ENCODE measurements at regions not wholly inside any gene's neighbourhood (a gene's known extent, or its start where the extent isn't known, plus 50 kb on each side); places are given as distances from the start of the nearest gene placed in this dataset.

DNA sequence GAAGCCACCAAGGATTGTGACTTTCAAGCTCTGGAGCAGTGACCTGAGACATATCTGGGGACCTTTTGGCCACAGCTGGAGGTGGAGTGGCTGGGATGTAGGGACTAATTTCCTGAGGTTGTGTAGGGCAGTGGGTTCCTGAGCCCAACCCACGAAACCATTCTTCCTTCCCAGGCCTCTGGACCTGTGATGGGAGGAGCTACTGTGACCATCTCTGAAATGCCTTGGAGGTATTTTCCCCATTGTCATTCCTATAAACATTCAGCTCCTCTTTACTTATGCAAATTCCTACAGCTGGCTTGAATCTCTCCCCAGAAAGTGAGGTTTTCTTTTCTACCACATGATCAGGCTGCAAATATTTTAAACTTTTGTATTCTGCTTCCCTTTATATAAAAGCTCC is 172.6 kb downstream of the TUSC1 start:
- no peak overlapping the region for H4K8ac ChIP-seq (ENCODE audit: low read depth, low read length)
- H3K4ac ChIP-seq (ENCODE audit: low read depth, low read length): no peak overlapping the region
- no peak for DNase-seq
- no peak overlapping the region for H3K4me3 ChIP-seq (ENCODE audit: low read length)
- H3K4me1 ChIP-seq (ENCODE audit: control insufficient read depth, low read depth, low read length): no peaks in the 10 kb centered on the region
- no peak overlapping the region for H2BK5ac ChIP-seq (ENCODE audit: low read length)
- no peak overlapping the region for H2AK5ac ChIP-seq (ENCODE audit: low read length)
- no peaks in the 10 kb centered on the region for H3K79me2 ChIP-seq (ENCODE audit: control insufficient read depth, insufficient read depth, low read length)
- H3K36me3 ChIP-seq (ENCODE audit: control insufficient read depth, insufficient read depth, low read length): no peaks in the 10 kb centered on the region
- WGBS (ENCODE audit: extremely low coverage, insufficient coverage, low lambda C conversion rate): no CpG with 5 or more reads among the region's 1 CpG
- no peaks in the 10 kb centered on the region for H3K79me1 ChIP-seq (ENCODE audit: low read length)
- no peak overlapping the region for H2BK120ac ChIP-seq (ENCODE audit: low read depth, low read length)
- no peak overlapping the region for H3K27ac ChIP-seq (ENCODE audit: low read depth, low read length)
- no peak overlapping the region for H3K23ac ChIP-seq (ENCODE audit: low read length)
- no peak overlapping the region for H3K18ac ChIP-seq (ENCODE audit: low read length)
- H4K5ac ChIP-seq (ENCODE audit: low read length): no peak overlapping the region
- no peak overlapping the region for H3K4me2 ChIP-seq (ENCODE audit: low read length)
- H3K27me3 ChIP-seq (ENCODE audit: insufficient read depth, low read length, poor library complexity): no peaks in the 10 kb centered on the region
- H3K9ac ChIP-seq (ENCODE audit: low read length): no peak overlapping the region
- no peak overlapping the region for H3K56ac ChIP-seq (ENCODE audit: low read length)
- no peak overlapping the region for H2BK15ac ChIP-seq (replicated peaks; ENCODE audit: low read depth)

- WGBS (ENCODE audit: extremely low coverage, insufficient coverage, low lambda C conversion rate): no CpG with 5 or more reads among the region's 1 CpG
- H2AK5ac ChIP-seq (ENCODE audit: low read length): no peak overlapping the region
- peak overlapping the region; percentile 60 for H3K18ac ChIP-seq (ENCODE audit: low read length)
- H3K4ac ChIP-seq (ENCODE audit: low read depth, low read length): no peak overlapping the region
- no peak overlapping the region for H2BK120ac ChIP-seq (ENCODE audit: low read depth, low read length)
- no peak overlapping the region for H3K4me3 ChIP-seq (ENCODE audit: low read length)
- H3K9ac ChIP-seq (ENCODE audit: low read length): no peak overlapping the region
- no peak overlapping the region for H3K4me2 ChIP-seq (ENCODE audit: low read length)
- H3K79me2 ChIP-seq (ENCODE audit: control insufficient read depth, insufficient read depth, low read length): no peaks in the 10 kb centered on the region
- H3K23ac ChIP-seq (ENCODE audit: low read length): no peak overlapping the region
- no peak overlapping the region for H2BK15ac ChIP-seq (replicated peaks; ENCODE audit: low read depth)
- H3K36me3 ChIP-seq (ENCODE audit: control insufficient read depth, insufficient read depth, low read length): no peaks in the 10 kb centered on the region
- no peak overlapping the region for H2BK5ac ChIP-seq (ENCODE audit: low read length)
- H4K5ac ChIP-seq (ENCODE audit: low read length): no peak overlapping the region
- no peaks in the 10 kb centered on the region for H3K79me1 ChIP-seq (ENCODE audit: low read length)
- H3K4me1 ChIP-seq (ENCODE audit: control insufficient read depth, low read depth, low read length): peaks cover 1% of the 10 kb centered on the region
- no peaks in the 10 kb centered on the region for H3K27me3 ChIP-seq (ENCODE audit: insufficient read depth, low read length, poor library complexity)
- H3K27ac ChIP-seq (ENCODE audit: low read depth, low read length): no peak overlapping the region
- peak; percentile 65 for DNase-seq
- no peak overlapping the region for H4K8ac ChIP-seq (ENCODE audit: low read depth, low read length)
- no peak overlapping the region for H3K56ac ChIP-seq (ENCODE audit: low read length)
Observed at GRCh38 chr9:25481372-25481771, 196.9 kb downstream of the TUSC1 start.

- no peak overlapping the region for H3K56ac ChIP-seq (ENCODE audit: low read length)
- H3K18ac ChIP-seq (ENCODE audit: low read length): no peak overlapping the region
- H3K79me1 ChIP-seq (ENCODE audit: low read length): no peaks in the 10 kb centered on the region
- H3K9ac ChIP-seq (ENCODE audit: low read length): no peak overlapping the region
- no peak overlapping the region for H3K23ac ChIP-seq (ENCODE audit: low read length)
- DNase-seq: no peak
- H4K5ac ChIP-seq (ENCODE audit: low read length): no peak overlapping the region
- H3K36me3 ChIP-seq (ENCODE audit: control insufficient read depth, insufficient read depth, low read length): no peaks in the 10 kb centered on the region
- peaks cover 1% of the 10 kb centered on the region for H3K4me1 ChIP-seq (ENCODE audit: control insufficient read depth, low read depth, low read length)
- no peak overlapping the region for H2BK5ac ChIP-seq (ENCODE audit: low read length)
- no peak overlapping the region for H3K4me2 ChIP-seq (ENCODE audit: low read length)
- no peak overlapping the region for H3K4ac ChIP-seq (ENCODE audit: low read depth, low read length)
- no peak overlapping the region for H3K27ac ChIP-seq (ENCODE audit: low read depth, low read length)
- no peak overlapping the region for H3K4me3 ChIP-seq (ENCODE audit: low read length)
- H3K79me2 ChIP-seq (ENCODE audit: control insufficient read depth, insufficient read depth, low read length): no peaks in the 10 kb centered on the region
- no peaks in the 10 kb centered on the region for H3K27me3 ChIP-seq (ENCODE audit: insufficient read depth, low read length, poor library complexity)
- no peak overlapping the region for H4K8ac ChIP-seq (ENCODE audit: low read depth, low read length)
- no peak overlapping the region for H2BK15ac ChIP-seq (replicated peaks; ENCODE audit: low read depth)
- no peak overlapping the region for H2AK5ac ChIP-seq (ENCODE audit: low read length)
- no peak overlapping the region for H2BK120ac ChIP-seq (ENCODE audit: low read depth, low read length)
Observed at GRCh38 chr9:25480696-25481095, 197.5 kb downstream of the TUSC1 start.

DNA sequence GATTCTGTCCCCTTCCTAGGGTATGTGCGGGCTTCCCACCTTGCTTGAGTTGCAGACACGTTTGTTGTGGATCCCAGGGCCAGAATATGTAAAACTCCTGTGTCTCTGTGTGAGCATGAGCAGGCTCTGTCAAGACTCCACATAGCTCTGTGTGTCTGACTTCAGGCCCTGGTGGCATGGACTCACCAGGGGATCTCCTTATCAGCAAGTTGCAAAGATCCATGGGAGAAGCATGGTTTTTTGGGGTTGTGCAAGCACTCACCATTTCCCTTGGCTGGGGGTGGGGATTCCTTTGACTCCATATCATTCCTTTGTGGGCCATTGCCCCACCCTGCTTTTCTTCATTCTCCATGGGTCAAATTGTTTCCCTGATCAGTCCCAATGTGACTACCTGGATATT is 205.6 kb downstream of the TUSC1 start:
- Histone ChIP-seq H2BK120ac (ENCODE audit: low read depth, low read length) (no peak overlapping the region), H3K4me3 (ENCODE audit: low read length) (no peak overlapping the region), H3K79me2 (ENCODE audit: control insufficient read depth, insufficient read depth, low read length) (no peaks in the 10 kb centered on the region), H2AK5ac (ENCODE audit: low read length) (peak overlapping the region; percentile 38), H3K27ac (ENCODE audit: low read depth, low read length) (no peak overlapping the region), H3K23ac (ENCODE audit: low read length) (no peak overlapping the region), H3K79me1 (ENCODE audit: low read length) (no peaks in the 10 kb centered on the region), H3K27me3 (ENCODE audit: insufficient read depth, low read length, poor library complexity) (no peaks in the 10 kb centered on the region), H3K18ac (ENCODE audit: low read length) (no peak overlapping the region), H2BK15ac (replicated peaks; ENCODE audit: low read depth) (no peak overlapping the region), H3K36me3 (ENCODE audit: control insufficient read depth, insufficient read depth, low read length) (no peaks in the 10 kb centered on the region), H3K4me1 (ENCODE audit: control insufficient read depth, low read depth, low read length) (no peaks in the 10 kb centered on the region), H2BK5ac (ENCODE audit: low read length) (no peak overlapping the region), H4K5ac (ENCODE audit: low read length) (no peak overlapping the region), H3K4me2 (ENCODE audit: low read length) (no peak overlapping the region), H3K9ac (ENCODE audit: low read length) (no peak overlapping the region), H4K8ac (ENCODE audit: low read depth, low read length) (no peak overlapping the region), H3K4ac (ENCODE audit: low read depth, low read length) (no peak overlapping the region), H3K56ac (ENCODE audit: low read length) (no peak overlapping the region)
- DNase-seq: no peak
- no CpG with 5 or more reads among the region's 2 CpGs for WGBS (ENCODE audit: extremely low coverage, insufficient coverage, low lambda C conversion rate)

DNA sequence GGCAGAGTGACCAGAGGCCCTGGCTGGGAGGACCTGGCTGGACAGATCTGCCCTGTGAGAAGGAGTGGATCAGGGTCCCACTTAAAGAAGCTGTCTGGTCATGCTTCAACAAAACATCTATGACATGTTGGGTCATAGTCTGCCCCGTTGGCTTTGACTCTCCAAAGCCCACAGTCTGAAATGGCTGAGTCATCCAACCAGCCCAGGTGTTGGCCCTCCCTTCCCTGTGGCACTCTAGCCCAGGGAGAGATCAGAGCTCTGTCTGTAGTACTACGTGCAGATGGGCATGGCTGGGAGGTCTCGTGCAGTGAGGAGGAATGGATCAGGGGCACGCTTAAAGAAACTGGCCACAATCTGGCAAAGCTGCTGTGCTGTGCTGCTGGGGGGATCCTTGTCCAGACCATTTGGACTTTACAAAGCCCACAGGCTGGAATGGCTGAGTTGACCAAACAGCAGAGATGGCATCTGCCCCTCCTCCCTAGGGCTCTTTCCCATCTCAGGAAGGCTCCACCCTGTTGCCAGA is 206.1 kb downstream of the TUSC1 start:
- Histone ChIP-seq H3K9ac (ENCODE audit: low read length) (no peak overlapping the region), H3K79me2 (ENCODE audit: control insufficient read depth, insufficient read depth, low read length) (no peaks in the 10 kb centered on the region), H3K4me3 (ENCODE audit: low read length) (no peak overlapping the region), H2BK15ac (replicated peaks; ENCODE audit: low read depth) (no peak overlapping the region), H3K4me2 (ENCODE audit: low read length) (no peak overlapping the region), H4K5ac (ENCODE audit: low read length) (no peak overlapping the region), H3K4me1 (ENCODE audit: control insufficient read depth, low read depth, low read length) (no peaks in the 10 kb centered on the region), H3K79me1 (ENCODE audit: low read length) (no peaks in the 10 kb centered on the region), H4K8ac (ENCODE audit: low read depth, low read length) (no peak overlapping the region), H3K27ac (ENCODE audit: low read depth, low read length) (no peak overlapping the region), H3K18ac (ENCODE audit: low read length) (no peak overlapping the region), H3K36me3 (ENCODE audit: control insufficient read depth, insufficient read depth, low read length) (no peaks in the 10 kb centered on the region), H2AK5ac (ENCODE audit: low read length) (no peak overlapping the region), H3K56ac (ENCODE audit: low read length) (no peak overlapping the region), H2BK120ac (ENCODE audit: low read depth, low read length) (no peak overlapping the region), H3K23ac (ENCODE audit: low read length) (no peak overlapping the region), H3K4ac (ENCODE audit: low read depth, low read length) (no peak overlapping the region), H2BK5ac (ENCODE audit: low read length) (no peak overlapping the region), H3K27me3 (ENCODE audit: insufficient read depth, low read length, poor library complexity) (no peaks in the 10 kb centered on the region)
- WGBS (ENCODE audit: extremely low coverage, insufficient coverage, low lambda C conversion rate): no CpG with 5 or more reads among the region's 4 CpGs
- DNase-seq: no peak

DNA sequence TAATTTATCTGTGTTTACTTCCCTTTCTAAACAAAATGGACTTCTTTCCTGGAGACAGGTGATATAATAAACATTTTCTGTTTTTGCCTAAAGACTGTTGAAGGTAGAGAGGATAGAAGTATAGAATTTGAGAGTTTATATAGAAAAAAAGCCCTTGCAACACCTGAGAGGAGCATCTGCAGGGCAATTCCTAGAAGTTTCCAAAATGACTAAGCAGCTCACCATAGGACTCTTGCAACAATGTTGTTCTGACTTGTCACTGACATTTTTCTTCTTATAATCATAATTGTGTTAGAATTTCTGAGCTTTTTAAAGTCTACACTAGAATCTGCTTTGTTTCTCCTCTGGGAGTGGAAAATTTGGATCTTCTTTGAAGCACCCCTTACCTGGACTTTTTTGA is 216.8 kb downstream of the TUSC1 start:
- Histone ChIP-seq H3K4ac (ENCODE audit: low read depth, low read length) (no peak overlapping the region), H3K4me3 (ENCODE audit: low read length) (no peak overlapping the region), H3K27me3 (ENCODE audit: insufficient read depth, low read length, poor library complexity) (no peaks in the 10 kb centered on the region), H3K79me1 (ENCODE audit: low read length) (no peaks in the 10 kb centered on the region), H3K18ac (ENCODE audit: low read length) (no peak overlapping the region), H3K23ac (ENCODE audit: low read length) (no peak overlapping the region), H3K27ac (ENCODE audit: low read depth, low read length) (no peak overlapping the region), H3K79me2 (ENCODE audit: control insufficient read depth, insufficient read depth, low read length) (no peaks in the 10 kb centered on the region), H2BK15ac (replicated peaks; ENCODE audit: low read depth) (no peak overlapping the region), H4K5ac (ENCODE audit: low read length) (no peak overlapping the region), H2BK120ac (ENCODE audit: low read depth, low read length) (no peak overlapping the region), H3K4me1 (ENCODE audit: control insufficient read depth, low read depth, low read length) (no peaks in the 10 kb centered on the region), H3K9ac (ENCODE audit: low read length) (no peak overlapping the region), H2BK5ac (ENCODE audit: low read length) (no peak overlapping the region), H3K56ac (ENCODE audit: low read length) (no peak overlapping the region), H2AK5ac (ENCODE audit: low read length) (no peak overlapping the region), H3K36me3 (ENCODE audit: control insufficient read depth, insufficient read depth, low read length) (no peaks in the 10 kb centered on the region), H4K8ac (ENCODE audit: low read depth, low read length) (no peak overlapping the region), H3K4me2 (ENCODE audit: low read length) (no peak overlapping the region)
- no peak for DNase-seq

Measured in mesendoderm (in vitro differentiated cells).